IPS-18c (cell line): ENCODE measurements at regions not wholly inside any gene's neighbourhood (a gene's known extent, or its start where the extent isn't known, plus 50 kb on each side); places are given as distances from the start of the nearest gene placed in this dataset.

Experiments used
- H3K4me3 ChIP-seq: 2 replicates; pipeline ENCODE4 v1.7.0; 2013; ENCODE audit warnings: low read depth, mild to moderate bottlenecking, low read length, moderate library complexity; ENCODE audit not compliant: insufficient read depth
- H3K9me3 ChIP-seq: one replicate; pipeline ENCODE4 v1.6.1; 2013; ENCODE audit warnings: mild to moderate bottlenecking, low read length, moderate library complexity; ENCODE audit not compliant: control insufficient read depth, insufficient read depth

DNA sequence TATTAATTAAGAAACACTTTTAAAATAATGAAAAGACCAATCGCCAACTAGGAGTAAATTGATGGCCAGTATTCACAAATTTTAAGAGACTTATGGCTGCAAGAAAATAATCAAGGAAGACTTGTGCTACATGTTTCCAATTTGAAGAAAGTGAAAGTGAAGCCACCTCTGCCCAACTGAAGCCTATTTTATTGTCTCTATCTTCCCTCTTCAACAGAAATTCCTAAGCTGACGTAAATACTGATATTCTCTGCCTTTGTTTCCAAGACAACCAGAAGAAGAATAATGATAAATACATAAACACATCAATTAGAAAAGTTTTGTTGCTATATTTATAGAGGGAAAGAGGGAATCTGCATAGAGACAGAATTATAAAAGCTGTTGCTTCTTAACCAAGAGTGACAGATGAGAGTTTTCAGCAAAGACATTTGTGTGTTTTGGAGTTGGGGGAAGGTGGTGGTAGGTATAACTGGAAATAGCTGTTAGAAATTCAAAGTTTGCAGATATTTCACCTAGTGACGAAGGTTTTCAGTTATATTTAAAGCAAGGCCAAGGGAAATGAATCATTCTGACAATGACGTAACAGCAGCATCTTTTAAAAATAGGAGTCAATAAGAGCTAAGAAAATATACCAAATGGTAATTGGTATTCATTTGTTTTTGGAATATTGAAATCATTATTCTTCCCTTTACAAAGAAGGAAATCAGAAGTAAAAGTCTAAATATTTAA is 576.6 kb upstream of the SORCS1 start:
- no peak overlapping the region for H3K4me3 ChIP-seq
- H3K9me3 ChIP-seq = no peaks in the 10 kb centered on the region

GRCh38 chr10:107739951-107740350 is 575.4 kb upstream of the SORCS1 start:
- Histone ChIP-seq H3K9me3 (no peaks in the 10 kb centered on the region), H3K4me3 (no peak overlapping the region)

DNA sequence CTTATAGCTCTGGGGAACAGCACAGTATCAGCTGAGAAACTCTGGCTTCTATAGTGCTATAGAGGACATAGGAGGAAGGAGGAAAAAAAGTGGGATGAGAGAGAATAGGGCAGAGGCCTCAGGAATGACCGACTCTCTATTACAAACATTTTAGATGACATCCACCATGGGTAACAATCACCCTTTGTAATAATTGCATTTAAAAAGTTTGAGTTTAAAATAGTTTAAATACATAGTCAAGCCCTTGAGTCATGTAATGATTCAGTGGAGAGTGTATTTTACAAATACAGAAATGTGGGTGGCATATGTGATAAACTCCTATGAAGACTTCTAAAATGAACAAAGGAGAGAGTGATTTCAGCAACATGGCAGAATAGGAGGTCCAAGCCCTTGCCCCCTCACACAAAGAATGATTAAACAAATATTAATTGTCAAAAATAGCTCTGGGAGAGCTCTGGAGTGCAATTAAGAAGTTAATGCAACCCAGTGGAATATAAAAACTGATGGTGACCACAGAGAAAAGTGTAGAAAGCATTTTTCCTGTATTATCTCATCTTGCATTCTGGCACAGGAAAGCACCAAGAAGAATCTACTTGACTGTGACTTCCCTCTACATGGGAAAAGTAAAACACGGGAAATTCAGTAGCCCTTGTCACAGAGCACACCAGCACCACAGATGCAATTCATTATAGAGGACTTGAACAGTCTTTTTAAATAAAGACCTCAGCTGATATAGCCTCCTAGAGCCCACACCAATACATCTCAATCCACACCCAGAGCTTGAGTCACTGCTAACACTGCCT is 569.0 kb upstream of the SORCS1 start:
- Histone ChIP-seq H3K4me3 (no peak overlapping the region), H3K9me3 (no peaks in the 10 kb centered on the region)

- H3K4me3 ChIP-seq = no peak overlapping the region
- no peaks in the 10 kb centered on the region for H3K9me3 ChIP-seq
These were observed 567.5 kb upstream of the SORCS1 start for GRCh38 chr10:107732045-107732444.

GRCh38 chr10:107728807-107729206 is 564.3 kb upstream of the SORCS1 start:
- Histone ChIP-seq H3K4me3 (no peak overlapping the region), H3K9me3 (no peaks in the 10 kb centered on the region)

GRCh38 chr10:107727767-107728317 is 563.3 kb upstream of the SORCS1 start:
- Histone ChIP-seq H3K4me3 (no peak overlapping the region), H3K9me3 (no peaks in the 10 kb centered on the region)

DNA sequence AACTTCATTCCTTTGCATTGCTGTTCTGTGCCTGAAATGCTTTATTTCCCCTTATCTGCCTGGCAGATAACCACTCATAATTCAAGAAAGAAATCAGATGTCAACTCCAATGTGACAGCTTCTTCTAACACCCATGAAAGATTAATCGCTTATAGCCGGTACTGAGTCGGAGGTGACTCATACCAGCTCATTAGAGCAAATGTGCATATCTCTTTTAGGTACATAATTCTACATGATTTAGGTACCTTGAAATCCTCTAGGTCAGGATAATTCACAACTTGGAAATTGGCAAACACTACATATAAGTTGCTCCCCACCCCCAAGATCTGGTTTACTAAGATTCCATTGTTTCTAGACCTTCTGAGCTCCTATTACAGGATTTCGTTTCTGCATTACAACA is 554.4 kb upstream of the SORCS1 start:
- H3K9me3 ChIP-seq = no peaks in the 10 kb centered on the region

DNA sequence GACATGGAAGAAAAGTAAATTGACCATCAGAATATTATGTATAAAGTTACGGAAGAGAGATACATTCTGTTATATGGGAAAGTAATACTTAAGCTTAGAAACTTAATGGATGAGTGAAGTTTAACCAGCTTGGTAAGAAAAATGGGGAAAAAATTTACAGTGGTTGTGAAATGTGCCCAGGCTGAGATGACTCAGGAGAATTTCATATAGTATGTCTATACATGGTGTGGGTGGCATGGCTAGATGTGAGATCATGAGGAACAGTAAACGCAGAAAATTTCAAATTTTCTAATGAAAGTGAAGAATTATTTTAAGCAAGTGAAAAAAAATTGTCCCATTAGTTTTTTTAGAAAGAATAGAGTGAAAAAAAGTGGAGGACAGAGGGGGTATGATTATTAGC is 552.5 kb upstream of the SORCS1 start:
- H3K4me3 ChIP-seq = no peak overlapping the region
- no peaks in the 10 kb centered on the region for H3K9me3 ChIP-seq

More for the DNA sequence above, 554.4 kb upstream of the SORCS1 start:
- H3K4me3 ChIP-seq = no peak overlapping the region

DNA sequence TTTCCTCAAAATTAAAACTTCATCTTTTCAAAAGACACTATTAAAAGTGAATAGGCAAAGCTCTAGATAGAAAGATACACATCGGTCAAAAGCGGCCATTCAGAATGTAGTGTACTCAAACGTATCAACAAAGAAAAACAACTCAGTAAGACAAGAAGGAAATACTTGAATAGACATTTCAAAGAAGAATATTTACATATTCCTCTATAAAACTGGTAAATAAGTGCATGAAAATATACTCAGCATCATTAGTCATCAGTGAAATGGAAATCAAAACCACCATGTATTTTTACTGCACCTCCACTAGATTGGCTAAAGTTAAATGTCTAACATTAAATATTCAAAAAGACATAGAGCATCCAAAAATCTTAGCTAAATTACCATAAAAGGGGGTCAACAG is 551.1 kb upstream of the SORCS1 start:
- no peak overlapping the region for H3K4me3 ChIP-seq
- no peaks in the 10 kb centered on the region for H3K9me3 ChIP-seq

DNA sequence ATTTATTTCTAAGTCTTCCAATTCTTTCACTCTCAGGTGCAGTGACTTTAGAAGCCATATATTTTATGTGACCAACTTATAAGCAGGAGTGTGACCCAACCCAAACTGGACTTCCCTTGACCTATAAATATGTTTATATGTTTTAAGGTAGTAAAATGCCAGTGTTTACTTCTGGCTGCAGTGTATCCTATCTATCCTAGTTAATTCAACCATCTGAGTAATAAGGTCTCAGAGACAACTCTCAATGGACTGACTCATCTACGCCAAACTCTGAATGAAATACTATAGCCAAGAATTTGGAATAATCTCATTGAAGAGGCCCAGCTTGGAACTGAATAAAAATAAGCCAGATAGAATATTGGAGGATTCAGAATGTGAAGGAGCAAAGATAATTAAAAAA is 544.5 kb upstream of the SORCS1 start:
- no peaks in the 10 kb centered on the region for H3K9me3 ChIP-seq

DNA sequence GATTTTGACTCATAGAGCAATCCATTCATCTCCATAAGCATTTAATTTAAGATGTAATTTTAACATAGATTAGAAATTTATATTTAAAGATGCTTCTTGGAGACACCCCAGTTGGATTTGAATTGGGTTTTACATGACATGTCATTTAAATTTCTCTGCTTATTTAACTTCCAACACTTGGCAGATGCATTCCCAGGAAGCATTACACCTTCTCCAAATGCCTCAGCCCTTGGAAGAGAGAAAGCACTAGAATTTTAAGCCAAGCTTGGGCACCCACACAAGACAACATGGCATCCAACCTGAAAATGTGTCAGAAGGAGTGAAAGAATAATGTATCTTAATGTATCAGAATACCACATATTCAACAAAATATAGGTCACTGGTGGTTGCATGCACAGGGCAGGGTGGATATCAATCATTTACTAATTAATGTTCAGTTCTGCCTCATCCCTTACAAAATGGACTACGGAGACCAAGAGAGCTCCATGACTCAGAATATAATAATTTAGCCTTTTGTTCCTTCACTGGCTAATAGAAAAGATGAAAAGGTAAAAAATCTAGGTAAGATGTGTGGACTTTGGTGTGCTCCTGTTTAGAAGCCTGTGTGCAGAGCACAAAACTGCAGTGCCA is 541.7 kb upstream of the SORCS1 start:
- H3K4me3 ChIP-seq = no peak overlapping the region
- no peaks in the 10 kb centered on the region for H3K9me3 ChIP-seq

More for the DNA sequence above, 544.5 kb upstream of the SORCS1 start:
- no peak overlapping the region for H3K4me3 ChIP-seq

DNA sequence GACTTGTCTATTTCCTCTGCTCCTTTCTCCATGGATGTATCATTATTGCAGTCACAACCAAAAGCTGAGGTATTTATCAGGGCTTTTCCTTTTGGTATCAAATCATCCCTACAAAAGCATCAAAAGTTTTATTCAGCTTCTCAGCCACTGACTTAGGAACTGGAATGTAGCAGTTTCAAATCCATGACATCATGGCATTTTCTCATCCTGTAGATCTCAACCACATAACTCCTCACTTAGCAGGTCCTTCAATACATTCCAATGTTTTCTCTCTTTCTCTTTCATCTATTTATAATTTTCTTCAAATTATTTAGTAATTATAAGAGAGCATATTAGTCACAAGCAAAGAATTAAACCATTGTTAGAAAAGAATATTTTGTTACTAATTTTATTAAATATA is 537.4 kb upstream of the SORCS1 start:
- H3K9me3 ChIP-seq = peaks cover 3% of the 10 kb centered on the region

DNA sequence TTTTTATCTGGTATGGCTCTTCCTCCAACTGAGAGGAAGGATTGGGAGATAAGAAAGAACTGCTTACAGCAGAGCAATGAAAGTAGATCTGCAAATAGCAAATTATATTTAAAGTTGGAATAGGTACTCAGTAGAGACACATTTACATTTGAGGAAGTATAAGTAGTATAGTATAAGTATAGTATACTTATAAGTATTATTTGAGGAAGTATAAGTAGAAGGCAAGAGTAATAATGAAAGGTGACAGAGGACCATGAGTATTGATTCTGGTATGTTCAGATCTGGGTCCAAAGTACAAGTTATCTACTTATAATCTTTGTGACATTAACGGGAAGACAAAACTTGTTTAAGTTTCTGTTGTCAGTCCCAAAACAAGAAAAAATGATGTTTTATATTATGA is 527.6 kb upstream of the SORCS1 start:
- Histone ChIP-seq H3K9me3 (no peaks in the 10 kb centered on the region), H3K4me3 (no peak overlapping the region)

More for the DNA sequence above, 537.4 kb upstream of the SORCS1 start:
- no peak overlapping the region for H3K4me3 ChIP-seq

GRCh38 chr10:107689323-107689722 is 524.8 kb upstream of the SORCS1 start:
- H3K9me3 ChIP-seq = no peaks in the 10 kb centered on the region
- no peak overlapping the region for H3K4me3 ChIP-seq

GRCh38 chr10:107687701-107688100 is 523.2 kb upstream of the SORCS1 start:
- Histone ChIP-seq H3K4me3 (no peak overlapping the region), H3K9me3 (no peaks in the 10 kb centered on the region)

DNA sequence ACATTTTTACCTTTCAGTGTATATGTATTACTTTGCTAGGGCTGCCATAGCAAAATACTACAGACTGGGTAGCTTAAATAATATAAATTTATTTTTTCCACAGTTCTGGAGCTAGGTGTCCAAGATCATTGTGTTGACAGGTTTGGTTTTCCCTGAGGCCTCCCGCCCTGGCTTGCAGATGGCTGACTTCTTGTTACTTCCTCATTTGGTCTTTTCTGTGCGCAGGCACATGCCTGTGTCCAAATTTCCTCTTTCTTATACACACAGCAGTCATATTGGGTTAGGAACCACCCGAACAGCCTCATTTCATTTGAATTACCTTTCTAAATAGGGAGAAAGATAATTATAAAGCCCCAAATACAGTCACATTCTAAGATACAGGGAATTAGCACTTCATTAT is 521.6 kb upstream of the SORCS1 start:
- H3K9me3 ChIP-seq = no peaks in the 10 kb centered on the region
- H3K4me3 ChIP-seq = no peak overlapping the region

DNA sequence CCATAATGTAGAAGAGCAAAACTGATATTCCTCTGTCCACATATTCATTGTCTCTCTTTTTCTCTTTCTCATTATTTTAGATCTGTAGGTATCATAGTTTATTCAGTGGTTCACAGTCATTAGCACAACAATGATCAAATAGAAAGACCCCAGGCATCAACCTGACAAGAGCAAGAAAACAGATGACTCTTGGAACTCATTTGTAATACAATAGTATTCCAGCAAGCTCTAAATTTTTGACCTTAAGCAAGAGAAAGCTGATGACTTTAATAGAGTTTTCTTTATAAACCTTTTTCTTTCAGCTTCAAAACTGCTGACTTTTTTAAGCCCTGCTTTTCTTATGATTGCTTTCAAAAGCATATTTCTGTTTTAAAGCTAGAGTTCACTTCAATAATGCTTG is 507.5 kb upstream of the SORCS1 start:
- no peaks in the 10 kb centered on the region for H3K9me3 ChIP-seq
- H3K4me3 ChIP-seq = no peak overlapping the region

GRCh38 chr10:107666214-107666613 is 501.7 kb upstream of the SORCS1 start:
- peaks cover 2% of the 10 kb centered on the region for H3K9me3 ChIP-seq
- H3K4me3 ChIP-seq = no peak overlapping the region
